Suppressor macrophage treated with lipopolysaccharide for 1 hour (primary cell): ENCODE measurements at regions not wholly inside any gene's neighbourhood (a gene's known extent, or its start where the extent isn't known, plus 50 kb on each side); places are given as distances from the start of the nearest gene placed in this dataset.

ENCODE experiments used
- DNase-seq, 3 donors: peaks; one replicate each; pipeline ENCODE4 v3.0.0-alpha.2; 2020 to 2022

- DNase-seq = peak in 1 of 3 donors; percentile 46
Observed at GRCh38 chr1:59063501-59063900, 233.4 kb upstream of the FGGY start.

GRCh38 chr1:59064592-59064991, 232.3 kb upstream of the FGGY start:
- DNase-seq = peak; percentile 43 to 74 (median 50)

DNA sequence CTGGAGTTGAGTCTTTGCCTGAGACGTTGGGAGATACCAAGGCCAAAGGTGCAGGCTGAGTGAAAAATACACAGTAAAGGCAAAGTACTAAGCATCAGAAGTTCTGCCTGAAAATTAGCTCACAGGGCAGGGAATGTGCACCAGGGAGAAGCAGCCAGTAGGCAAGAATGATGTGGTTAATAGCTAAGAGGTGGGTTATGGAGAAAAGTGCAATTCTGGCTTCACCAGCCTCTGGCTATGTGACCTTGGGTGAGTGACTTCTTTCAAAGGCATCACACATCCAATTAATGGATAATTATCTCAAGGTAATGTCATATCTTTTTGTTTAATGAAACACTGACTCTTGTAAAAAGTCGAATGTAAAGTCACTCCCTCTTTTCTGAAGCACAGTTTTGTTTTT, 230.7 kb upstream of the FGGY start:
- DNase-seq = no peak

DNA sequence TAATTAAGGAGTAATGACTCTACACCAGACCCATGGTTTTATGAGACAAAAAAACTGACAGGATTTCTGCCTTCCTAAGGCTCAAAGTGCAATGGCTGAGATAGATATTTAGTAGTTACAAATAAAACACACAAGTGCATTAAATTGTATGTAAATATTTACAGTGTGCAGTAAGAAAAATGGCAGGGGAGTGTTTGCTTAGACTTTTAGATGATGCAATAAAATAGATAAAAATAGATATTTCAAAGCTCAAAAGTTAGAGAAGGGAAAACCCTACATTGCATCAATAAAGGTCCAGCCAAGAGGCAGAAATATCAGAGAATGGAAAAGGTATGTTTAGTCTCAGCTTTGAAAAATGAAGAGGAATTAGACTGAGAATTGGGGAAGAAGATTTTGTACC, 226.3 kb upstream of the FGGY start:
- peak in 2 of 3 donors; percentile 41 to 64 for DNase-seq

DNA sequence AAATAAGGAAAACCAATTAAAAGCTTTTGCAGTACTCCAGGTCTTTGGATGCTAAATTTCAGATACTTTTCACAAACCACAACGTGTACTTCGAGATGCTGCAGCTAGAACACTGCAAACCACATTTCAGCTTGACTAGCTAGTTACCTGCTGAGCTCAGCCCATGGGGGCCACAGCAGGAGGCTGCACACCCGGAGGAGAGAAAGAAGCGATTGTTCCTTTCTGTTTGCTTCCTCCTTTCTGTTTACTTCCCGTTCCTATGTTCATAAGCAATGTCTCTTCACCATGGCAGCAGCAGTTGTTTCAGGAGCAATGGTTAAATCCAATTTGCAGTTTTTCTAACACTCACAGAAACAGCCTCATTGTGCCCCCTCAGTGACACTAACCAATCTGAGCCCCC, 225.6 kb upstream of the FGGY start:
- DNase-seq = peak; percentile 36 to 58 (median 38)

GRCh38 chr1:59071876-59072582, 224.9 kb upstream of the FGGY start:
- DNase-seq = peak; percentile 48 to 70 (median 49)

DNA sequence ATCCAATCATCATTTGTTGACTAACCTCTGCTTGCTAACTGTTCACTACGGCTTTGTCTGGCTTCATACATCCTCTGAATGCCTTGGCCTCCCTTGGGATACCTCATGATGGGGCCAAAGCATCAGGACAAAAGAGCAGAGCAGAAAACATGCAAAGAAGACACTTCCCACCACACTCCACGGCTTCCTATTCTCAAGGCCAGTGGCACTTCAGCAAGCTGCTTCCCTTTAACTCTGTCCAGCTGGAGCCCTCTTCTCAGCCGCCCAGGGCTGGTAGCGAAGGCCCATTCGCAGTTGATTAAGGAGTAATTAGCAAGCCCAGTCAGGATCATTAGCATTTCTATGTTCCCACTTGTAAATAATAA, 224.3 kb upstream of the FGGY start:
- DNase-seq = peak in 1 of 3 donors; percentile 34

GRCh38 chr1:59074598-59074997, 222.3 kb upstream of the FGGY start:
- DNase-seq = no peak

DNA sequence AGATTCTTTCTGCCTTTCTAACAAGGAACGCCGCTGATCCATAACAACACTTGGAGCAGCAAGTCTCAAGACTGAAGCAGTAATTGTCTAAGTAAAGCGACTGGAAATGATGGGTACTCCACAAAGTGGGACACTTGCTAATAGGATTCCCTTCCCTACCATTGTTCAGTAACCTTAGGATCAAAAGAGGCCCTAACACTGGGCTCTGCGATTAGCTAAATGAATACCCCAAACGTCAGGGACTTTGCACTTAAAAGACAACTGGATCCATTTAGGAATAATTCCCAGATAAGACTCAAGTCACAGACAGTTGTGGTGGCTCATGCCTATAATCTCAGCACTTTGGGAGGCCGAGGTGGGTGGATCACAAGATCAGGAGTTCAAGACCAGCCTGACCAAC, 221.9 kb upstream of the FGGY start:
- no peak for DNase-seq

DNA sequence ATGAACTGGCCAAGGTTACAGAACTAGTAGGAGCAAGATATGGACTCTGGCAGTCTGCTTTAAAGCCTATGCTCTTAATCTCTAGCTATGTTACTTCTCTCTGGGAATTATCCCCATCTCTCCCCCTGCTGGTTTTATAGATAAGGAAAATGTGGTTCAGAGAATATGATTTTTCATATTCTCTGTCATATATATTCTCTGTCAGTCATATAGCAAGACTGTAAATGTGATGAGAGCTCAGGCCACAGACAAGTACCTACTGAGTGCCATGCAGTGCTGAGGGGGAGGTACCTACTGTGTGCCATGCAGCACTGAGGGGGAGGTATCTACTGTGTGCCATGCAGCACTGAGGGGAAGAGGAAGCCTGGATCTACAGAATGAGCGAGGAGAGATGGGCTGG, 220.3 kb upstream of the FGGY start:
- no peak for DNase-seq

- DNase-seq = peak in 2 of 3 donors; percentile 36 to 52
Observed at GRCh38 chr1:59077466-59078069, 219.3 kb upstream of the FGGY start.

- peak; percentile 62 to 82 (median 73) for DNase-seq
Observed at GRCh38 chr1:59078070-59078800, 218.7 kb upstream of the FGGY start.

GRCh38 chr1:59078866-59079265, 218.0 kb upstream of the FGGY start:
- DNase-seq = no peak

- peak; percentile 68 to 83 (median 68) for DNase-seq
Observed at GRCh38 chr1:59079434-59080140, 217.3 kb upstream of the FGGY start.

GRCh38 chr1:59081181-59081580, 215.7 kb upstream of the FGGY start:
- DNase-seq = no peak

GRCh38 chr1:59081795-59082194, 215.1 kb upstream of the FGGY start:
- DNase-seq = peak in 1 of 3 donors; percentile 44

GRCh38 chr1:59083946-59084865, 212.7 kb upstream of the FGGY start:
- DNase-seq = peak in 1 of 3 donors; percentile 57

DNA sequence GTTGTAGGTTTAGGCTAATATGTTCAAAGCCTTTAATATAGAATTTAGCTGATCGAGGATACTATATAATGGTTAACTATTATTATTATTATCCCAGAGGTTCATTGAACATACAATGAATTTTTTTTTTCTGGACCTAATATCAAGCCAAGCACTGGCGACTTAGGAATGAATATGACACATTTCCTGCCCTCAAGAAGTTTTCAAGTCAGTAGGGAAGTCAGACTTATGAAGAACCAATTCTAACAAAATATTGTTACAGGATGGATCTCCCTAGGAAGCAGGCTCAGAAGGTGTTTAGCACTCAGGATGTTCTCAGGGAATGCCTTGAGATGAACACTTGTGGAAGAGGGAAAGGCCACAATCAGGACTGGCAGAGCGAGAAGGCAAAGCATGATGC, 211.8 kb upstream of the FGGY start:
- DNase-seq = no peak

- peak; percentile 24 to 40 (median 30) for DNase-seq
Observed at GRCh38 chr1:59089036-59089798, 207.7 kb upstream of the FGGY start.

DNA sequence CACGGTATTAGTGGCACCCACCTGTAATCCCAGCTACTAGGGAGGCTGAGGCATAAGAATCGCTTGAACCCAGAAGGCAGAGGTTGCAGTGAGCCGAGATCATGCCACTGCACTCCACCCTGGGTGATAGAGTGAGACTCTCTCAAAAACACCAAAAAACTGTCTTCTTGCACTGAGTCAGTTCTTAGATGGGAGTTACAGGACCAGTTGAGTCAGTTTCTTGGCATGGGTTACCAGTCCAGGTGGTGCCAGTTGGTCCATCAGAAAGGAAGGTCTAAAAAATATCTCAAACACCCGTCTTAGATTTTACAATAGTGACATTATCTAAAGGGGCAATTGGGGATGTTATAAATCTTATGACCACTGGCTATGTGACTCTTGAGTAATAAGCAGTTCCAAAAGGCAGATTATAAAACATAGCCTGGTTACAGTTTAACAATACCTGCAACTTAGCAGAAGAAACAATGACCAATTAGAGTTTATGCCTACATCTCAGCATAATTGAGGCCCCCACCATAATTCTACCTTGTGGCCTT, 206.9 kb upstream of the FGGY start:
- no peak for DNase-seq

DNA sequence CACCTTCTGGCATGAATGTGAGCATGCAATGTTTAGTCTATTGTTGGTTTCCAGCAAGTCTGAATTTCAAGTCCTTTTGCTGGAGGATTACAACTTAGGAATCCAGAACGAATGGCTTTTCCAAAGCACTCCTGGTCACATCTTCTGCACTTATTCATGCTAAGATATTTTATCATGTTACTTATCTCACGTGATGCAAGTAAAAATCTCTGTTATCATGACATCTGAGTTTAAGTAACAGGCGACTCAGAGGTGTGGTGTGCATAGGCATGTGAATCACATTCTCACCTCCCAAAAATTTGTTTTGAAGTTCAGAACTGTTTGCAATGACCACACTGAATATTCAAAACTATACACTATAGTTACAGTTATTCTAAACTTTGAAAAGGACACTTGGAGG, 204.8 kb upstream of the FGGY start:
- DNase-seq = no peak
